Coronary artery (tissue), 2 donors: ENCODE measurements at regions not wholly inside any gene's neighbourhood (a gene's known extent, or its start where the extent isn't known, plus 50 kb on each side); places are given as distances from the start of the nearest gene placed in this dataset.

Experiments used
- DNase-seq: peaks from one replicate; pipeline ENCODE4 v3.0.0-alpha.2; 2017; ENCODE audit warnings: low spot score
- H3K27ac ChIP-seq, 2 donors: fragments of 200-600 bp; sonication (generic); one replicate each; pipeline ENCODE4 v1.5.1; 2016 to 2019
- H3K4me3 ChIP-seq: fragments of 200-600 bp; sonication (generic); 2 replicates; pipeline ENCODE4 v1.5.1; 2016; ENCODE audit warnings: mild to moderate bottlenecking, moderate library complexity
- CTCF ChIP-seq: fragments of 200-600 bp; sonication (generic); IDR thresholded peaks from one replicate; pipeline ENCODE4 v1.5.1; 2019; ENCODE audit warnings: antibody characterized with exemption

DNA sequence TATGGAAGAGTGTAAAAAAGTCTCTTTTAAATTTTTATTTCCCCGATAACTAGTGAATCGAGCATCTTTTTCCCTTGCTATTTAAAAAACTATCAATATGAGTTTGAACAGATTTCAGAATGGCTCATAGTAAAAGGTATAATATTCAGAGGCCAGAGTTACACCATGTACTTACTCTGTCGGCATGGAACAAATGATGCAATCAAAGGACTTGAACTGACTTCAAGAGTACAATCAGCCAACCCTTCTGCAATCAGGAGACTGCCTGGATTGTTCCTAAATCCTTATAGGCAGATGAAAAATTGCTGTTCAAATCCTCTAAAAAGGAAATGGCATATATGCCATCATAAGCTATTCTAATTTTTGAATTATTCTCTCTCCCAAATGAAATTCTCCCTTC is 273.3 kb downstream of the SH2D1A start:
- DNase-seq = no peak
- no peak for TF ChIP-seq CTCF
- Histone ChIP-seq H3K4me3 (no peak overlapping the region), H3K27ac (no peak overlapping the region)

GRCh38 chrX:124634363-124634762 is 288.0 kb downstream of the SH2D1A start:
- Histone ChIP-seq H3K27ac (no peak overlapping the region), H3K4me3 (no peak overlapping the region)
- TF ChIP-seq CTCF = no peak
- no peak for DNase-seq

DNA sequence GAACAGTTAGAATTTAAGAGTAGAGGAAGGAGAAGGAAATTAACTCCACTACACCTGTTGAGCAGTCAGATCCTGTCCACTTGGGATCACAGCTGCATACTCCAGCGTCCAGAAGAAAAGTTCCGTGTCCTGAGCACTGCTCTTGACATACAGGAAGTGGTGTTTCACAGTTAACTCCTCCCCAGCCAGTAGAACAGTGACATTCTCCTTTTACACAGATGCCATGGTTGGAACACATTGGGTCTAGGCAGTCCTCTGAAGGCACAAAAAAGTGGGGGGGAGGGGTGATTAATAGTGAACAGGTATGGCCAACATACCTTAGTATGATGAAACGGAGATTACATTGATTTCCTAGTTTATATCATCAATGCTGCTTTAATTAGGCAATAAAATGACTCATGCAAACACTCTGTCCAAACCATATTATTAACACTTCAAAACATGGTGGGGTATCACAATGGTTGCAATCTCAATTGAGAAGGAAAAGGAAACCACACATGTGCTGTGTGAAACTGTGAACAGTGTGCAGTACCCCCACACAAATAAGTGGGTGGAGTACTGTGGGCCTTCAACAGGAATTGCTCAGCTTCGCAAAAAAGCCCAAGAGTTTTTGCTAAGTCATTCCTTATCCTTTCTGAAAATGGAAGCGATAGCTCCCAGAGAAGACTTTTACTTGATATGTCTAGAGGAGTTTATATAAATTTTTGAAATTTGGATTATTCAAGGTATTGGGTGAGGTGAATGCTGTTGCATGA is 295.6 kb downstream of the SH2D1A start:
- no peak for TF ChIP-seq CTCF
- Histone ChIP-seq H3K4me3 (no peak overlapping the region), H3K27ac (no peak overlapping the region)
- DNase-seq = no peak

DNA sequence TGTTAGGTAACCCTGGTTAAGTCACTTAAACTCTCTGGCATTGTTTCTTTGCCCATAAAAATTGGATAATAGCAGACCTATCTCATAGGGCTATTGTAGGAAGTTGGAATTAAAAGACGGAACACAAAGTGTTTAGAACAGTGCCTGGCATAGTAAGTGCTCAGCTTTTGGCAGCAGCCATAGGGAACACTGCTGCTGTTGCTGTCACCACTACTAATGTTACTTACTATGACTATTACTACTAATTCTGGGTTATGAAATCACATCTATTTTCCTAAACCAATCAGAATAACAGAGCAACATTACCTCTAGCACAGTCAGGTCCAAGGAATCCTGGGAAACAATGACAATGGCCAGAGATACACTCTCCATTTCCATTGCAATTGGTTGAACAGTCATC is 300.0 kb downstream of the SH2D1A start:
- TF ChIP-seq CTCF = no peak
- Histone ChIP-seq H3K27ac (no peak overlapping the region), H3K4me3 (no peak overlapping the region)
- DNase-seq = no peak

GRCh38 chrX:124651031-124651430 is 304.7 kb downstream of the SH2D1A start:
- no peak overlapping the region for H3K4me3 ChIP-seq
- no peak for TF ChIP-seq CTCF
- no peak for DNase-seq
- no peak overlapping the region for H3K27ac ChIP-seq

DNA sequence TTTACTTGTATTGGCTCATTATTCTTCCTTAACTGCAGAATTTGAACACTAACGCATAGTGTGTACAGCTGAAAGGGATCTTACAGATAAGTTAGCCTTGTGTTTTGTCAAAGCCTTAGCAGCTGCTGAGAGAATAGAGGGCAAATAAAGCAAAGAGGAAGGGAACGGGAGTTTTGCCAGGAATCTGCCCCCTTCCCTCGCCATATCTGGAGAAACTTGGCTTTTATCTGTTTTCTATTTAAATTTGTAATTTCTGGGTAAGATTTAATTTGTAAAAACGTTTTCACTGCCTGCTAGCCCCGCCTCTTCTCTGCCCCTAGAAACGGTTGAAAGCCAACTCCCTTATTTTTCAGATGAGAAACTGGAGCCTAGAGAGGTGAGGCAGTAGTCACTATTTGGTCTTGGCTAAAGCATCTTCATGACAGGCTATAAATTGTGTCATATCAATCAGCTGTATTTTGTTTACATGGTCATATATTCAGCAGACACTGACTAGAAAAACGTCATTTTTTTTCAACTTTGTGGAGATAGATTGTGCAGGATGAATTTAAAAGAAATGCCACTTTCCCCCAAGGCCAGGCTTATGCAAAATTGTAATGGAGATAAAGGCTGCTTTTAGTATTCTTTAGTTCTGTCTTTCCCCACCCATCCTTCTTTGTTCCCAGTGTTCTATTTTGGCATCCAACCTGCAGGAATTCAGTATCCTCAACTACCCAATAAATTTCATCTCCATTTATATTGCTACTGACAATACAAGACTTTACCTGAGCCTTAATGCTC is 319.4 kb downstream of the SH2D1A start:
- no peak for DNase-seq
- H3K27ac ChIP-seq = no peak overlapping the region
- no peak overlapping the region for H3K4me3 ChIP-seq
- TF ChIP-seq CTCF = no peak

- Histone ChIP-seq H3K27ac (no peak overlapping the region), H3K4me3 (no peak overlapping the region)
- no peak for DNase-seq
- TF ChIP-seq CTCF = no peak
Observed at GRCh38 chrX:124679199-124679598, 332.8 kb downstream of the SH2D1A start.
